BLaER1 (cell line): ENCODE measurements at regions not wholly inside any gene's neighbourhood (a gene's known extent, or its start where the extent isn't known, plus 50 kb on each side); places are given as distances from the start of the nearest gene placed in this dataset.
"Not testable (repeated sequence)": the region's sequence is repeated elsewhere in the genome, so short reads cannot be mapped to it uniquely, and the experiment has no call there.

Experiments used
- H3K27ac ChIP-seq: shearing (Covaris generic); formaldehyde crosslinking; 2 replicates; pipeline ENCODE4 v1.8.1; 2022
- H3K27me3 ChIP-seq: shearing (Covaris generic); formaldehyde crosslinking; 2 replicates; pipeline ENCODE4 v1.8.1; 2022
- H3K36me3 ChIP-seq: shearing (Covaris generic); formaldehyde crosslinking; 2 replicates; pipeline ENCODE4 v1.8.1; 2022
- H3K4me1 ChIP-seq: shearing (Covaris generic); formaldehyde crosslinking; 2 replicates; pipeline ENCODE4 v1.8.1; 2022
- H3K4me2 ChIP-seq: shearing (Covaris generic); formaldehyde crosslinking; 2 replicates; pipeline ENCODE4 v1.8.1; 2022
- H3K4me3 ChIP-seq: shearing (Covaris generic); formaldehyde crosslinking; 2 replicates; pipeline ENCODE4 v1.8.1; 2022
- H3K9ac ChIP-seq: shearing (Covaris generic); formaldehyde crosslinking; 2 replicates; pipeline ENCODE4 v1.8.1; 2022
- H3K9me3 ChIP-seq: shearing (Covaris generic); formaldehyde crosslinking; 2 replicates; pipeline ENCODE4 v1.8.1; 2022
- H4K20me1 ChIP-seq: shearing (Covaris generic); formaldehyde crosslinking; 2 replicates; pipeline ENCODE4 v1.8.1; 2022
- Cebpa-rat ChIP-seq: shearing (Covaris generic); IDR thresholded peaks from 2 replicates; pipeline ENCODE4 v1.8.1; 2022

DNA sequence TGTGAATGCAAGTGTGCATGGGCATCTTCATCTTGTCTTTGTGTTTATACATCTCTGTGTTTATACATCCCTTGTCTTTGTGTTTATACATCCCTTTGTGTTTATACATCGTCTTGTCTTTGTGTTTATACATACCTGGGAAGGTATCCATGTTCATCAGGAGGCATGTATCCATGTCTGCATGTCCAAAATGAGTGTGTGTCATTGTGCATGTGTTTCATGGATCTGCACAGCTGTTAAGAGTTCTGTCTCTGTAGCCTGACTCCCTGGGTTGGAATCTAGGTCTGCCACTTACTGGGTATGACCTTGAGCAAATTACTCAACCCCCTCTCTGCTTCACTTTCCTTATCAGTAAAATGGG lies 50.1 kb upstream of the SIRPA start:
- Histone ChIP-seq H3K27ac (no peak overlapping the region), H4K20me1 (peaks cover 1% of the 10 kb centered on the region; the same call in 1 of the 2 replicates), H3K9me3 (peaks cover 6% of the 10 kb centered on the region; the same call in 1 of the 2 replicates), H3K36me3 (no peaks in the 10 kb centered on the region), H3K4me1 (peaks cover 40% of the 10 kb centered on the region), H3K4me3 (no peak overlapping the region), H3K4me2 (peak overlapping the region; percentile 61), H3K27me3 (0 out of 2 replicates have a peak, but pooled peaks cover 4% of the 10 kb centered on the region), H3K9ac (no peak overlapping the region)
- no peak for TF ChIP-seq Cebpa-rat

DNA sequence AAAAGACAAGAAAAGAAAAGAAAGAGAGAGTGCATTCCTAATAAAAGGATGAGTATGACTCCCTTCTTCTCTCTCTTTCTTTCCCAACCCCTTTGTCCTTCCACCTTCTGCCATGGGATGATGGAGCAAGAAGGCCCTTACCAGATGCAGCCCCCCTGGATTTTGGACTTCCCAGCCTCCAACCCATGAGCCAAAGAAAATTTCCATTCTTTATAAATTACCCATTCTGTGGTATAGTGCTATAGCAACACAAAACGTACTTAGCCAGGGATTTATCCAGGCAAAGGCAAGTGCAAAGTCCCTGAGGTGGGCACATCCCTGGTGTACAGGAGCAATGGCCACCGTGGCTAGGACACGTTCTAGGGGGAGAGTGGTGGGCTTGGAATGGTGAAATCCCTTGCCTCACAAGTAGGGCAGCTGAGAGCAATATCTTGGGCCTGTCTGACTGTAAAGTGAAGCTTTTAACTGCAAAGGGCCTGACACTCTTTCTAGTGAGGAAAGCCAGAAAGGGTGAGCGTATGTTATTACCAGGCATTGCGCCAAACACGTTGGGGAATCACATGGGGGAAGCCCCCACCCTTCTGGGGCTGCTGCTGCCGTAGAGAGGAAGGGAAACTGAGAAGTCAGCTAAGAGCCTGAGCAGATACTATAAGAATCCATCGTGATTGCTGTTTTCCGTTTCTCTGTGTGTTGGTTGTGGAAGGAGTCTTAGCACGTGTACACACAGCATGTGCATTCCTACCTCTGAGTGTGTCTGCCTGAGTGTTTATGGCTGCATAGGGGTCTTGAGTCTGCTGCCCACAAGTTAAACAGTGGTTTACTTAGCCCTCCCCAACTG lies 50.7 kb upstream of the SIRPA start:
- peaks cover 38% of the 10 kb centered on the region for H3K4me1 ChIP-seq
- 0 out of 2 replicates have a peak overlapping the region, but pooled peaks have one; percentile 6 for H3K27ac ChIP-seq
- no peaks in the 10 kb centered on the region; the same call in 1 of the 2 replicates for H4K20me1 ChIP-seq
- H3K4me2 ChIP-seq: peak overlapping the region; percentile 61
- H3K4me3 ChIP-seq: no peak overlapping the region
- H3K9ac ChIP-seq: no peak overlapping the region
- H3K36me3 ChIP-seq: no peaks in the 10 kb centered on the region
- H3K9me3 ChIP-seq: peaks cover 6% of the 10 kb centered on the region; the same call in 1 of the 2 replicates
- 0 out of 2 replicates have a peak, but pooled peaks cover 4% of the 10 kb centered on the region for H3K27me3 ChIP-seq
- TF ChIP-seq Cebpa-rat: no peak

DNA sequence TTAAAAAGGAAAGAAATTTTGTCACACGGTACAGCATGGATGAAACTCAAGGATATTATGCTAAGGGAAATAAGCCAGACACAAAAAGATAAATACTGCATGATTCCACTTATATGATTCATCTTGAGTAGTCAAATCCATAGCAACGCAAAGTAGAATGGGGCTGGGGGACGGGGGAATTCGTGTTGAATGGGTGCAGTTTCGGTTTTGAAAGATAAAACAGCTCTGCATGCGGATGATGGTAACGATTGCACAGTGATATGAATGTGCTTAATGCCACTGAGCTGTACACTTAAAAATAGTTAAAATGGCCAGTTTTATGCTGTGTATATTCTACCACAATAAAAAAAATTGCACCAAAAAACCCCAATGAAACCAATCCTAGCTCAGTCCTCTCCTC lies 52.9 kb upstream of the SIRPA start:
- Histone ChIP-seq H4K20me1 (no peaks in the 10 kb centered on the region), H3K4me3 (no peak overlapping the region), H3K4me2 (no peak overlapping the region), H3K9me3 (no peaks in the 10 kb centered on the region), H3K9ac (no peak overlapping the region), H3K4me1 (peaks cover 31% of the 10 kb centered on the region), H3K27ac (no peak overlapping the region), H3K36me3 (no peaks in the 10 kb centered on the region), H3K27me3 (no peaks in the 10 kb centered on the region)
- TF ChIP-seq Cebpa-rat: no peak

DNA sequence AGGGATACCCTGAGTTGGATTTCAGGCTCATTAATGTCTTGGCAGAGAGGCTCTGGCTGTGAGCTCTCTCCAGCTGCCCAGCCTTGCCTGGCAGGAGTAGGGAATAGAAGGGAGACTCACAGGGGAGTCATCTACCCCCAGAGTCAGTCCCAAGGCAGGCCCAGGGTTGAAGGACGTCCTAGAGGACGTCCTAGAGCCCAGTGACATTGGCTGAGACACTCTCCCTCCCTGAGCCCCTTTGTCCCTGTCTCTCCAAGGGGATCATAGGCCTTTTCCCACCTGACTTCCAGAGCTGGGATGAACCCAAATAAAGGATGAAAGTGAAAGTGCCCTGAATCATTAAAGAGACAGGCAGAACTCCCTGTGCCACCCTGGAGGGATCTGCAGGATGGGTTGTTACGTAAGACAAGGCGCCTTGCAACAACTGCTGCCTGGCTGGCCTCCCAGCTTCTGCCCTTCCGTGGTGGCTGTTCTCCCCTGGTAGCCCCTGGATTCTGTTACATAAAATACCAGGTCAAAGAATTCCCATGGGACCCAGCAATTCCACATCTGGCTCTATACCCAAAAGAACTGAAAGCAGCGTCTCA lies 53.6 kb upstream of the SIRPA start:
- Histone ChIP-seq H3K4me3 (no peak overlapping the region), H3K27ac (no peak overlapping the region), H3K4me1 (peaks cover 31% of the 10 kb centered on the region), H3K9me3 (no peaks in the 10 kb centered on the region), H3K9ac (no peak overlapping the region), H3K36me3 (no peaks in the 10 kb centered on the region), H3K27me3 (no peaks in the 10 kb centered on the region), H3K4me2 (no peak overlapping the region), H4K20me1 (no peaks in the 10 kb centered on the region)
- no peak for TF ChIP-seq Cebpa-rat

DNA sequence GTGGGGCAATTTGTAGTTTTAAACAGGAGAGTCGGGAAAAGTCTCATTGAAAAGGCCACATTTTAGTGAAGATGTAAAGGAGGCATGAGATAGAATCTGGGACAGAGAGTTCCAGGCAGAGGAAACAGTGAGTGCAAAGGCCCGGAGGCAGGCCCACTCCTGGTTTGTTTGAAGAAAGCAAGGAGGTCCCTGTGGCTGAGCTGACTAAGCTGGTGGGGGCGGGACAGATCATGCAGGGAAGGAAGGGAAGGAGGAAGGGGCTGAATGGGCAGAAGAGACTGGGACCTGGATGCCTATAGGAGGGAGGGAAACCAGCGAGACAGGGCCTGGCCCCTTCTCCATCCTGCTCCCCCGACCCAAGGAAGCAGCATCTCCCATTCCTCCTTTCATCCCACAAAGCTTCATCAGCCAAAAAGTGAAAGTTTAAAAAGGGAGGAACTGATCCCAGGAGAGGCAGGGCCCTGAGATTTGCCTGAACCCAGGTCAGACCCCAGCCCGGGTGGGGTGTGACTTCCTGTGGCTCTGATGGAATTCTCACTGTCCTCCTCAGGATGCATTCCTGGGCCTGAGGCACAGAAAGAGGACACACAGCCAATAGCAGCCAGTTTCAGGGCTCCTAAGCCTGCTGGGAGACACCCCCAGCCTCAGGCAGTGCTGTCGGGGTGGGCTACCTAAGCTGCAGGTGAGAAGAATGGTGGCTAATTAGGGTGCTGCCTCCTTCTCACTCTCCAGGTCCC lies 54.2 kb upstream of the SIRPA start:
- Histone ChIP-seq H3K4me1 (peaks cover 31% of the 10 kb centered on the region), H3K27ac (no peak overlapping the region), H3K9ac (no peak overlapping the region), H4K20me1 (no peaks in the 10 kb centered on the region; the same call in 1 of the 2 replicates), H3K4me2 (no peak overlapping the region), H3K4me3 (no peak overlapping the region), H3K9me3 (no peaks in the 10 kb centered on the region), H3K27me3 (no peaks in the 10 kb centered on the region), H3K36me3 (no peaks in the 10 kb centered on the region)
- TF ChIP-seq Cebpa-rat: no peak

DNA sequence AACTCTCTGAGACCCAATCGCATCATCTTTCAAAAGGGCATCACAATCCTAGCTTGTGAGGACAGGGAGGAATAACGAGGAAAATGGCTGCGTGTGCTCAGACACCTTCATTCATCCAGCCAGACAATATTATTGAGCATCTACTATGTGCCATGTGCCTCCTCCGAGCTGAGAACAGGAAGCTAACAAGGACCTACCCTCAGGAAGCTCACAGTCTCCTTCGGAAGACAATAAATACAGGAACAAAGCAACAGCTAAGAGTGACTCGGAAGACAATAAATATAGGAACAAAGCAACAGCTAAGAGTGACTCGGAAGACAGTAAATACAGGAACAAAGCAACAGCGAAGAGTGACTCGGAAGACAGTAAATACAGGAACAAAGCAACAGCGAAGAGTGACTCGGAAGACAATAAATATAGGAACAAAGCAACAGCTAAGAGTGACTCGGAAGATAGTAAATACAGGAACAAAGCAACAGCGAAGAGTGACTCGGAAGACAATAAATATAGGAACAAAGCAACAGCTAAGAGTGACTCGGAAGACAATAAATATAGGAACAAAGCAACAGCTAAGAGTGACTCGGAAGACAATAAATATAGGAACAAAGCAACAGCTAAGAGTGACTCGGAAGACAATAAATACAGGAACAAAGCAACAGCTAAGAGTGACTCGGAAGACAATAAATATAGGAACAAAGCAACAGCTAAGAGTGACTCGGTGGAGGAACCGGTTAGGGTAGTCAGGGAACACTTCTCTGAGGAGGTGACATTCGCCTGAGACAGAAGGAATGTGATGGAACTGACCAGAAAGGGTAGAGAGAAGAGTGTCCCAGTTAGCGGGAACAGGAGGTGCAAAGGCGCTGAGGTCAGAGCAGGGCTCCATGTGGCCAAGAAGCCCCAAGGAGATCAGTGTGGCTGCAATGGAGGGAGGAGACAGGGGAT lies 55.6 kb upstream of the SIRPA start:
- not testable (repeated sequence) for H3K4me3 ChIP-seq, H3K9ac ChIP-seq, H3K27ac ChIP-seq, H3K9me3 ChIP-seq, H3K27me3 ChIP-seq, H4K20me1 ChIP-seq, H3K36me3 ChIP-seq, H3K4me2 ChIP-seq
- peaks cover 17% of the 10 kb centered on the region for H3K4me1 ChIP-seq

DNA sequence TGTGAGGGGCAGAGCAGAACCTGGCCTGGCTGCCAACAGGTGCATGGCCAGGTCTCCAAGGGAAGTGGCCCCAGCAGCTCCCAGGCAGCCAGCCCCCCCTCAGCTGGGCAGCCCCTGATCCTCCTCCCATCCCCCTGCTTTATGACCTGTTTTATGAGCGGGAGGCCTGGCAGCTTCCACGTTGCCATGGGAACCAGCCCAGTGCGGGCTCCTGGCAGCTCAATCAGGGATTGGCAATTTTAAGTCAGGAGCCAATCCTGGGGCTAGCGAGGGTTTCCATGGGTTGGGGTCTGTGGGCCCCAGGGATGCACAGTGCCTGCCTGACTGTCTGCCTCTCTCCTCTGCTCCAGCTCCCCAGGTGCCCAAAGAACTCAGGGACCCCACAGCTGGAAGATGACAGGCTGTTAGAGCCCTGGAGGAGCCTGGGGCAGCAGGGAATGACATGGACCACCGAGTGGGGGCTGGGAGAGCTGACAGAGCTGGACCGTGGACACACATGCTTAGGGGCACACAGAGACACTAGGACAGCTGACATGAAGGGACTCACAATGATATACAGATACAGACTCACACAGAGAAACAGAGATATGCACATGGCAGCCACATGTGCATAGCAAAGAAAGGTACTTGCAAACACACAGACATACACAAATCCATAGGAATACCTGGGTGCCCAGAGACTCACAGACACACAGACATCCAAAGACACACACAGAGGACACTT lies 56.5 kb upstream of the SIRPA start:
- H3K4me3 ChIP-seq: no peak overlapping the region
- no peaks in the 10 kb centered on the region; the same call in 1 of the 2 replicates for H4K20me1 ChIP-seq
- H3K4me2 ChIP-seq: no peak overlapping the region
- H3K9me3 ChIP-seq: no peaks in the 10 kb centered on the region
- TF ChIP-seq Cebpa-rat: no peak
- H3K4me1 ChIP-seq: peaks cover 8% of the 10 kb centered on the region; the same call in 1 of the 2 replicates
- no peak overlapping the region for H3K27ac ChIP-seq
- peaks cover 7% of the 10 kb centered on the region for H3K27me3 ChIP-seq
- no peaks in the 10 kb centered on the region for H3K36me3 ChIP-seq
- H3K9ac ChIP-seq: no peak overlapping the region

DNA sequence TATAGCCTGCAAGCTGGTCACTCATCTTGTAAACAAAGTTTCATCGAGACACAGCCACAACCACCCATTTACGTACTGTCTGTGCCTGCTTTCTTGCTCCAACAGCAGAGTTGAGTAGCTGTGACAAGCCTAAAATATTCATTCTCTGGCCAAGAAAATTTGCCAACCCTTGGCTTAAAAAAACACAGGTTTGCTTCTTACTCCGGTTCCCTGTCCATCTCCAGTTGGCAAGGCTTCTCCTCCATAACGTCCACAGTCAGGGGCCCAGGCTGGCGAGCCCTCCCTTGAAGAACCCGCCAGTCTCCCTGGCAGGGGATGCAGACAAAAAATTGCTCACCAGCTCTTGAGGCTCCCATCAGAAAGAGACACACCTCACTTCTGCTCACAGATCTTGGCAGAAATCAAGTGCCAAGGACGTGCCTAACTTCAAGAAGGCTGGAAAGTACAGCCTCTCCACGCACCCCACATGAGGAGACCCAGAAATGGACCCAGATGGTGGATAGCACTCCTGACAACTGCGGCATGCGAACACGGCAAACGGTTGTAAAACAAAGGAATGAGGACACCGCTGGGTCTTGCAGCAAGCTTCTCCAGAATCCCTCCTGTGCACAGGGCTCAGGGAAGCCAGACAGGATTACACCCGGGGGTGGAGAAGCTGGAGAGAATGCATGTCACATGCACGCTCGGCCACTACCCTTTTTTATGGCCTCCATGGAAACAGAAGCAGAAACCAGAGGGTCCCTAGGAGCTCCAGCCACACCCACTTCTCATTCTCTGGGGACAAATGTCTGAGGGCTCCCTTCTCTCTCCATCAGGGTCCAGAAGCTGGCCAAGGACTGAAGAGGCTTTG lies 59.8 kb upstream of the SIRPA start:
- peaks cover 27% of the 10 kb centered on the region for H3K4me1 ChIP-seq
- H3K9ac ChIP-seq: no peak overlapping the region
- H3K9me3 ChIP-seq: no peaks in the 10 kb centered on the region
- no peak overlapping the region for H3K4me2 ChIP-seq
- no peak overlapping the region for H3K4me3 ChIP-seq
- peaks cover 26% of the 10 kb centered on the region for H4K20me1 ChIP-seq
- H3K27ac ChIP-seq: no peak overlapping the region
- H3K27me3 ChIP-seq: peaks cover 17% of the 10 kb centered on the region
- TF ChIP-seq Cebpa-rat: no peak
- H3K36me3 ChIP-seq: no peaks in the 10 kb centered on the region
